ENCODE measurements at regions not wholly inside any gene's neighbourhood (a gene's known extent, or its start where the extent isn't known, plus 50 kb on each side); places are given as distances from the start of the nearest gene placed in this dataset.

DNA sequence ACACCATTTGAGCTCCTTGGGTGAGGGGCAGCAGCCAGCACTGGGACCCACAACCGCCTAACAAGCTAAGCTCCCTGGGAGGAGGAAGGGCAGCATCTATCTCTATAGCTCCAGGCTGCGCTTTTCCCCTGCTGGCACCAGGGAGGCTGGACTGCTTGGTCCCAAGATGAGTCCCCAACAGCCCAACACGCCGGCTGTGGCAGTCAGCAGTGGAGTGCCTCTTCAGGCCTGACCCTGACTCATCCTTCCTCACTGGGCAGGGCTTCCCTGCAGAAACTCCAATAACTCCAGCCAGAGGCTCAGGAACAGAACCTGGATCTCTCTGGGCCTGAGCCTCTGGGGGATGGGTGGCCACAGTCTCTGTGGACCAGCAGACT, 113.7 kb upstream of the ADAMTS16 start:
- TF ChIP-seq, protein P1, sequence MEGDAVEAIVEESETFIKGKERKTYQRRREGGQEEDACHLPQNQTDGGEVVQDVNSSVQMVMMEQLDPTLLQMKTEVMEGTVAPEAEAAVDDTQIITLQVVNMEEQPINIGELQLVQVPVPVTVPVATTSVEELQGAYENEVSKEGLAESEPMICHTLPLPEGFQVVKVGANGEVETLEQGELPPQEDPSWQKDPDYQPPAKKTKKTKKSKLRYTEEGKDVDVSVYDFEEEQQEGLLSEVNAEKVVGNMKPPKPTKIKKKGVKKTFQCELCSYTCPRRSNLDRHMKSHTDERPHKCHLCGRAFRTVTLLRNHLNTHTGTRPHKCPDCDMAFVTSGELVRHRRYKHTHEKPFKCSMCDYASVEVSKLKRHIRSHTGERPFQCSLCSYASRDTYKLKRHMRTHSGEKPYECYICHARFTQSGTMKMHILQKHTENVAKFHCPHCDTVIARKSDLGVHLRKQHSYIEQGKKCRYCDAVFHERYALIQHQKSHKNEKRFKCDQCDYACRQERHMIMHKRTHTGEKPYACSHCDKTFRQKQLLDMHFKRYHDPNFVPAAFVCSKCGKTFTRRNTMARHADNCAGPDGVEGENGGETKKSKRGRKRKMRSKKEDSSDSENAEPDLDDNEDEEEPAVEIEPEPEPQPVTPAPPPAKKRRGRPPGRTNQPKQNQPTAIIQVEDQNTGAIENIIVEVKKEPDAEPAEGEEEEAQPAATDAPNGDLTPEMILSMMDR (IDR thresholded peaks at IDR 0.05): no peak
- no peak for TF ChIP-seq POLR2A (IDR thresholded peaks at IDR 0.05; ENCODE audit: low read depth)
